ENCODE measurements at regions not wholly inside any gene's neighbourhood (a gene's known extent, or its start where the extent isn't known, plus 50 kb on each side); places are given as distances from the start of the nearest gene placed in this dataset.

- Histone ChIP-seq H3K4me3 (ENCODE audit: low read depth, low read length) (no peak overlapping the region), H3K27ac (ENCODE audit: low read depth, low read length) (no peak overlapping the region), H3K27me3 (ENCODE audit: control insufficient read depth, insufficient read depth, low read length) (no peaks in the 10 kb centered on the region), H3K9me3 (ENCODE audit: control insufficient read depth, insufficient read depth, low read length) (peaks cover 22% of the 10 kb centered on the region)
- ChIA-PET CTCF (no interaction called here), POLR2A (no interaction called here)
- no peak for DNase-seq (ENCODE audit: low read depth, low spot score)
- no peak for TF ChIP-seq CTCF (IDR thresholded peaks at IDR 0.05; ENCODE audit: low read depth, low read length)
These were observed 388.7 kb upstream of the RGMA start for GRCh38 chr15:93477721-93478120.

GRCh38 chr15:93477188-93477587 lies 388.2 kb upstream of the RGMA start:
- no peak for TF ChIP-seq CTCF (IDR thresholded peaks at IDR 0.05; ENCODE audit: low read depth, low read length)
- POLR2A ChIA-PET, result no interaction called here

GRCh38 chr15:93476491-93477177 lies 387.6 kb upstream of the RGMA start:
- CTCF ChIA-PET, result no interaction called here
- TF ChIP-seq CTCF (IDR thresholded peaks at IDR 0.05; ENCODE audit: low read depth, low read length), result no peak
- Histone ChIP-seq H3K9me3 (ENCODE audit: control insufficient read depth, insufficient read depth, low read length) (peaks cover 24% of the 10 kb centered on the region), H3K27ac (ENCODE audit: low read depth, low read length) (no peak overlapping the region), H3K27me3 (ENCODE audit: control insufficient read depth, insufficient read depth, low read length) (no peaks in the 10 kb centered on the region), H3K4me3 (ENCODE audit: low read depth, low read length) (no peak overlapping the region)
- POLR2A ChIA-PET, result no interaction called here
- DNase-seq (ENCODE audit: low read depth, low spot score), result no peak

More at GRCh38 chr15:93477188-93477587, 388.2 kb upstream of the RGMA start:
- no peak for DNase-seq (ENCODE audit: low read depth, low spot score)
- Histone ChIP-seq H3K27ac (ENCODE audit: low read depth, low read length) (no peak overlapping the region), H3K9me3 (ENCODE audit: control insufficient read depth, insufficient read depth, low read length) (peaks cover 22% of the 10 kb centered on the region), H3K4me3 (ENCODE audit: low read depth, low read length) (no peak overlapping the region), H3K27me3 (ENCODE audit: control insufficient read depth, insufficient read depth, low read length) (no peaks in the 10 kb centered on the region)
- CTCF ChIA-PET, result no interaction called here

GRCh38 chr15:93474728-93475127 lies 385.7 kb upstream of the RGMA start:
- no peaks in the 10 kb centered on the region for H3K27me3 ChIP-seq (ENCODE audit: control insufficient read depth, insufficient read depth, low read length)
- POLR2A ChIA-PET, result no interaction called here
- no peak for TF ChIP-seq CTCF (IDR thresholded peaks at IDR 0.05; ENCODE audit: low read depth, low read length)
- DNase-seq (ENCODE audit: low read depth, low spot score), result no peak
- peaks cover 35% of the 10 kb centered on the region for H3K9me3 ChIP-seq (ENCODE audit: control insufficient read depth, insufficient read depth, low read length)
- H3K27ac ChIP-seq (ENCODE audit: low read depth, low read length), result no peak overlapping the region
- CTCF ChIA-PET, result no interaction called here
- no peak overlapping the region for H3K4me3 ChIP-seq (ENCODE audit: low read depth, low read length)

- Histone ChIP-seq H3K27ac (ENCODE audit: low read depth, low read length) (no peak overlapping the region), H3K9me3 (ENCODE audit: control insufficient read depth, insufficient read depth, low read length) (peaks cover 29% of the 10 kb centered on the region), H3K27me3 (ENCODE audit: control insufficient read depth, insufficient read depth, low read length) (no peaks in the 10 kb centered on the region), H3K4me3 (ENCODE audit: low read depth, low read length) (no peak overlapping the region)
- ChIA-PET CTCF (no interaction called here), POLR2A (no interaction called here)
- TF ChIP-seq CTCF (IDR thresholded peaks at IDR 0.05; ENCODE audit: low read depth, low read length), result no peak
- DNase-seq (ENCODE audit: low read depth, low spot score), result no peak
These were observed 381.0 kb upstream of the RGMA start for GRCh38 chr15:93469994-93470393.

Measured in AG04450 (cell line).